Suprapubic skin (tissue), 4 donors: ENCODE measurements at regions not wholly inside any gene's neighbourhood (a gene's known extent, or its start where the extent isn't known, plus 50 kb on each side); places are given as distances from the start of the nearest gene placed in this dataset.

Experiments used
- DNase-seq, 2 donors: peaks; one replicate each; pipeline ENCODE4 v3.0.0-alpha.2; 2019; ENCODE audit warnings: low spot score in 2 of 2
- H3K27ac ChIP-seq: fragments of 200-600 bp; sonication (generic); one replicate; pipeline ENCODE4 v1.5.1; 2019
- H3K27me3 ChIP-seq: fragments of 200-600 bp; sonication (generic); one replicate; pipeline ENCODE4 v1.5.1; 2019
- H3K36me3 ChIP-seq: fragments of 200-600 bp; sonication (generic); one replicate; pipeline ENCODE4 v1.5.1; 2019
- H3K4me1 ChIP-seq: fragments of 200-600 bp; sonication (generic); one replicate; pipeline ENCODE4 v1.5.1; 2019
- H3K4me3 ChIP-seq: fragments of 200-600 bp; sonication (generic); one replicate; pipeline ENCODE4 v1.5.1; 2019; ENCODE audit warnings: mild to moderate bottlenecking
- H3K9me3 ChIP-seq: fragments of 200-600 bp; sonication (generic); one replicate; pipeline ENCODE4 v1.5.1; 2019
- CTCF ChIP-seq, 2 donors: fragments of 200-600 bp in 1 of 2; fragments of 450-650 bp in 1 of 2; sonication (generic) in 1 of 2; IDR thresholded peaks; one replicate each; pipeline ENCODE4 v1.5.1; 2016 to 2019; ENCODE audit warnings: antibody characterized with exemption in 2 of 2, mild to moderate bottlenecking in 1 of 2, moderate library complexity in 1 of 2
- EP300 ChIP-seq: sonication (generic); formaldehyde crosslinking; IDR thresholded peaks from one replicate; pipeline ENCODE4 v1.6.1; 2017; ENCODE audit warnings: antibody characterized with exemption
- POLR2A ChIP-seq, 2 donors: fragments of 450-650 bp; IDR thresholded peaks; one replicate each; pipeline ENCODE4 v1.6.1; 2017; ENCODE audit warnings: antibody characterized with exemption in 2 of 2, mild to moderate bottlenecking in 2 of 2, moderate library complexity in 2 of 2
- POLR2AphosphoS5 ChIP-seq, 3 donors: sonication (generic); formaldehyde crosslinking; IDR thresholded peaks; one replicate each; pipeline ENCODE4 v1.6.1; 2017; ENCODE audit warnings: antibody characterized with exemption in 3 of 3
- WGBS: methylation state at CpG from one replicate; pipeline ENCODE4 v1.1.5; 2018; 5-methylcytosine and 5-hydroxymethylcytosine counted together

- Histone ChIP-seq H3K4me1 (no peaks in the 10 kb centered on the region), H3K9me3 (no peaks in the 10 kb centered on the region), H3K36me3 (no peaks in the 10 kb centered on the region), H3K27ac (no peak overlapping the region), H3K27me3 (no peaks in the 10 kb centered on the region), H3K4me3 (no peak overlapping the region)
- WGBS: 90% methylated on average over 3 of the region's 3 CpGs
- no peak for DNase-seq
- TF ChIP-seq EP300 (no peak), POLR2A (IDR thresholded peaks at IDR 0.05) (no peak), CTCF (IDR thresholded peaks at IDR 0.05) (no peak), POLR2AphosphoS5 (IDR thresholded peaks at IDR 0.05) (no peak)
These were observed 319.6 kb downstream of the BTG1 start for GRCh38 chr12:91825999-91826398.

GRCh38 chr12:91824991-91825390 lies 320.7 kb downstream of the BTG1 start:
- H3K27me3 ChIP-seq: no peaks in the 10 kb centered on the region
- no peak for TF ChIP-seq POLR2A (IDR thresholded peaks at IDR 0.05)
- no peak for TF ChIP-seq EP300
- DNase-seq: no peak

GRCh38 chr12:91819132-91819447 lies 326.6 kb downstream of the BTG1 start:
- H3K36me3 ChIP-seq: no peaks in the 10 kb centered on the region
- no peaks in the 10 kb centered on the region for H3K27me3 ChIP-seq
- H3K4me1 ChIP-seq: peaks cover 28% of the 10 kb centered on the region
- H3K9me3 ChIP-seq: no peaks in the 10 kb centered on the region
- TF ChIP-seq CTCF (IDR thresholded peaks at IDR 0.05) (no peak), EP300 (no peak), POLR2A (IDR thresholded peaks at IDR 0.05) (no peak), POLR2AphosphoS5 (IDR thresholded peaks at IDR 0.05) (peak in 2 of 3 donors; percentile 12 to 75)
- H3K27ac ChIP-seq: peak overlapping the region; percentile 78
- DNase-seq: peak; percentile 69 to 81
- no peak overlapping the region for H3K4me3 ChIP-seq

More at GRCh38 chr12:91824991-91825390, 320.7 kb downstream of the BTG1 start:
- Histone ChIP-seq H3K9me3 (no peaks in the 10 kb centered on the region), H3K4me1 (no peaks in the 10 kb centered on the region), H3K36me3 (no peaks in the 10 kb centered on the region), H3K27ac (no peak overlapping the region), H3K4me3 (no peak overlapping the region)

- Histone ChIP-seq H3K9me3 (no peaks in the 10 kb centered on the region), H3K36me3 (no peaks in the 10 kb centered on the region), H3K4me1 (peaks cover 28% of the 10 kb centered on the region), H3K27ac (peak overlapping the region; percentile 78), H3K4me3 (no peak overlapping the region), H3K27me3 (no peaks in the 10 kb centered on the region)
- WGBS: 57% methylated on average over 2 of the region's 2 CpGs
- no peak for TF ChIP-seq POLR2A (IDR thresholded peaks at IDR 0.05)
- no peak for TF ChIP-seq EP300
- TF ChIP-seq CTCF (IDR thresholded peaks at IDR 0.05): no peak
- TF ChIP-seq POLR2AphosphoS5 (IDR thresholded peaks at IDR 0.05): no peak
- no peak for DNase-seq
These were observed 327.2 kb downstream of the BTG1 start for GRCh38 chr12:91818227-91819131.

- 68% methylated on average over 2 of the region's 2 CpGs for WGBS
- H3K4me3 ChIP-seq: no peak overlapping the region
- no peak for DNase-seq
- H3K4me1 ChIP-seq: peaks cover 28% of the 10 kb centered on the region
- no peaks in the 10 kb centered on the region for H3K9me3 ChIP-seq
- no peak overlapping the region for H3K27ac ChIP-seq
- H3K27me3 ChIP-seq: no peaks in the 10 kb centered on the region
- no peaks in the 10 kb centered on the region for H3K36me3 ChIP-seq
- TF ChIP-seq POLR2AphosphoS5 (IDR thresholded peaks at IDR 0.05): no peak
These were observed 328.1 kb downstream of the BTG1 start for GRCh38 chr12:91817517-91817916.

- Histone ChIP-seq H3K36me3 (no peaks in the 10 kb centered on the region), H3K4me1 (peaks cover 24% of the 10 kb centered on the region), H3K4me3 (no peak overlapping the region), H3K27ac (no peak overlapping the region), H3K27me3 (no peaks in the 10 kb centered on the region), H3K9me3 (no peaks in the 10 kb centered on the region)
- no peak for TF ChIP-seq POLR2AphosphoS5 (IDR thresholded peaks at IDR 0.05)
- TF ChIP-seq CTCF (IDR thresholded peaks at IDR 0.05): no peak
- no peak for TF ChIP-seq EP300
- TF ChIP-seq POLR2A (IDR thresholded peaks at IDR 0.05): no peak
- DNase-seq: no peak
- WGBS: 90% methylated on average over 3 of the region's 3 CpGs
These were observed 331.9 kb downstream of the BTG1 start for GRCh38 chr12:91813701-91814100.
